ENCODE measurements at regions not wholly inside any gene's neighbourhood (a gene's known extent, or its start where the extent isn't known, plus 50 kb on each side); places are given as distances from the start of the nearest gene placed in this dataset.

GRCh38 chr9:75369989-75370388 is 281.7 kb downstream of the OSTF1 start:
- H3K27ac ChIP-seq (ENCODE audit: low read length): no peak overlapping the region
- H3K9me2 ChIP-seq (ENCODE audit: insufficient read depth, low read length): no peaks in the 10 kb centered on the region
- no peak overlapping the region for H3K4me2 ChIP-seq (ENCODE audit: low read length)
- H3K9me3 ChIP-seq (ENCODE audit: low read length): no peaks in the 10 kb centered on the region
- no peaks in the 10 kb centered on the region for H3K36me3 ChIP-seq (ENCODE audit: insufficient read depth, low read length)
- H3K79me2 ChIP-seq (replicated peaks; ENCODE audit: insufficient read depth, low read length): no peaks in the 10 kb centered on the region
- H3F3A ChIP-seq (ENCODE audit: insufficient read depth, low read length, poor library complexity, severe bottlenecking): no peaks in the 10 kb centered on the region
- no peak overlapping the region for H2AFZ ChIP-seq (ENCODE audit: low read depth, low read length)
- no peak overlapping the region for H3K4me3 ChIP-seq (ENCODE audit: low read length)
- H3K9ac ChIP-seq (ENCODE audit: low read length): no peak overlapping the region
- TF ChIP-seq CTCF (IDR thresholded peaks at IDR 0.05; ENCODE audit: poor library complexity, severe bottlenecking): no peak
- no peak for TF ChIP-seq SMC3 (conservative IDR thresholded peaks at IDR 0.05; ENCODE audit: poor library complexity)
- TF ChIP-seq RAD21 (conservative IDR thresholded peaks at IDR 0.05): no peak
- no peak for TF ChIP-seq REST (IDR thresholded peaks at IDR 0.05; ENCODE audit: borderline replicate concordance)
- TF ChIP-seq TAF1 (IDR thresholded peaks at IDR 0.05; ENCODE audit: low read depth): no peak
- no peak for TF ChIP-seq EZH2 (IDR thresholded peaks at IDR 0.05; ENCODE audit: borderline replicate concordance, insufficient read depth, low read length, poor library complexity, severe bottlenecking)
- no peak for TF ChIP-seq MXI1 (conservative IDR thresholded peaks at IDR 0.05; ENCODE audit: poor library complexity, severe bottlenecking)
- TF ChIP-seq EP300 (conservative IDR thresholded peaks at IDR 0.05; ENCODE audit: poor library complexity, severe bottlenecking): no peak
- no peak for TF ChIP-seq POLR2AphosphoS5 (IDR thresholded peaks at IDR 0.05)
- H3K27me3 ChIP-seq (ENCODE audit: insufficient read depth, low read depth, low read length): no peaks in the 10 kb centered on the region
- no peaks in the 10 kb centered on the region for H4K20me1 ChIP-seq (ENCODE audit: insufficient read depth)

GRCh38 chr9:75372499-75373268 is 284.4 kb downstream of the OSTF1 start:
- H3K27me3 ChIP-seq (ENCODE audit: insufficient read depth, low read depth, low read length): no peaks in the 10 kb centered on the region
- H4K20me1 ChIP-seq (ENCODE audit: insufficient read depth): no peaks in the 10 kb centered on the region
- H3K9ac ChIP-seq (ENCODE audit: low read length): no peak overlapping the region
- no peaks in the 10 kb centered on the region for H3K9me3 ChIP-seq (ENCODE audit: low read length)
- H2AFZ ChIP-seq (ENCODE audit: low read depth, low read length): no peak overlapping the region
- H3K27ac ChIP-seq (ENCODE audit: low read length): no peak overlapping the region
- no peak for TF ChIP-seq POLR2AphosphoS5 (IDR thresholded peaks at IDR 0.05)
- no peak for TF ChIP-seq TAF1 (IDR thresholded peaks at IDR 0.05; ENCODE audit: low read depth)
- no peak for TF ChIP-seq SMC3 (conservative IDR thresholded peaks at IDR 0.05; ENCODE audit: poor library complexity)
- TF ChIP-seq EP300 (conservative IDR thresholded peaks at IDR 0.05; ENCODE audit: poor library complexity, severe bottlenecking): no peak
- no peak for TF ChIP-seq EZH2 (IDR thresholded peaks at IDR 0.05; ENCODE audit: borderline replicate concordance, insufficient read depth, low read length, poor library complexity, severe bottlenecking)
- no peaks in the 10 kb centered on the region for H3K36me3 ChIP-seq (ENCODE audit: insufficient read depth, low read length)
- H3K4me2 ChIP-seq (ENCODE audit: low read length): no peak overlapping the region
- no peaks in the 10 kb centered on the region for H3F3A ChIP-seq (ENCODE audit: insufficient read depth, low read length, poor library complexity, severe bottlenecking)
- H3K79me2 ChIP-seq (replicated peaks; ENCODE audit: insufficient read depth, low read length): no peaks in the 10 kb centered on the region
- no peak overlapping the region for H3K4me3 ChIP-seq (ENCODE audit: low read length)
- no peaks in the 10 kb centered on the region for H3K9me2 ChIP-seq (ENCODE audit: insufficient read depth, low read length)
